GM23248 (cell line): ENCODE measurements at regions not wholly inside any gene's neighbourhood (a gene's known extent, or its start where the extent isn't known, plus 50 kb on each side); places are given as distances from the start of the nearest gene placed in this dataset. TPM values are rescaled to one million over a fixed set of nuclear protein-coding genes. Genes with fewer than 3 reads are reported as not detected.

Experiments used
- DNase-seq: peaks from one replicate; pipeline ENCODE4 v3.0.0-alpha.2; 2015
- H2AFZ ChIP-seq: fragments of 200-600 bp; sonication (generic); 2 replicates; pipeline ENCODE4 v1.6.1; 2016; ENCODE audit warnings: antibody characterized with exemption
- H3F3A ChIP-seq: fragments of 200-600 bp; sonication (generic); 2 replicates; pipeline ENCODE4 v1.6.1; 2016; ENCODE audit warnings: mild to moderate bottlenecking, antibody characterized with exemption, mixed run types; ENCODE audit not compliant: insufficient read depth
- H3K27ac ChIP-seq: fragments of 200-600 bp; sonication (generic); 2 replicates; pipeline ENCODE4 v1.5.1; 2016; ENCODE audit warnings: mild to moderate bottlenecking
- H3K27me3 ChIP-seq: fragments of 200-600 bp; sonication (generic); replicated peaks from 2 replicates; pipeline ENCODE4 v1.6.1; 2016; ENCODE audit warnings: mild to moderate bottlenecking; ENCODE audit not compliant: insufficient read depth
- H3K36me3 ChIP-seq: fragments of 200-600 bp; sonication (generic); 2 replicates; pipeline ENCODE4 v1.6.1; 2016; ENCODE audit warnings: low read depth, mild to moderate bottlenecking
- H3K4me1 ChIP-seq: fragments of 200-600 bp; sonication (generic); 2 replicates; pipeline ENCODE4 v1.6.1; 2016; ENCODE audit warnings: mild to moderate bottlenecking; ENCODE audit not compliant: insufficient read depth
- H3K4me2 ChIP-seq: fragments of 200-600 bp; sonication (generic); one replicate; pipeline ENCODE4 v1.6.1; 2016; ENCODE audit warnings: mild to moderate bottlenecking; ENCODE audit not compliant: unreplicated experiment
- H3K4me3 ChIP-seq: fragments of 200-600 bp; sonication (generic); 2 replicates; pipeline ENCODE4 v1.5.1; 2016; ENCODE audit warnings: mild to moderate bottlenecking
- H3K79me2 ChIP-seq: fragments of 200-600 bp; sonication (generic); 2 replicates; pipeline ENCODE4 v1.6.1; 2016; ENCODE audit warnings: mild to moderate bottlenecking; ENCODE audit not compliant: insufficient read depth
- H3K9ac ChIP-seq: fragments of 200-600 bp; sonication (generic); 2 replicates; pipeline ENCODE4 v1.6.1; 2016; ENCODE audit warnings: mild to moderate bottlenecking
- H3K9me2 ChIP-seq: fragments of 200-600 bp; sonication (generic); 2 replicates; pipeline ENCODE4 v1.6.1; 2016; ENCODE audit warnings: mixed run types, mild to moderate bottlenecking, moderate library complexity; ENCODE audit not compliant: insufficient read depth
- H3K9me3 ChIP-seq: fragments of 200-600 bp; sonication (generic); one replicate; pipeline ENCODE4 v1.6.1; 2017; ENCODE audit warnings: low read depth
- H4K20me1 ChIP-seq: fragments of 200-600 bp; sonication (generic); 2 replicates; pipeline ENCODE4 v1.6.0; 2016; ENCODE audit not compliant: insufficient read depth
- EZH2 ChIP-seq: fragments of 200-600 bp; sonication (generic); IDR thresholded peaks from 2 replicates; pipeline ENCODE4 v1.6.1; 2018; ENCODE audit warnings: antibody characterized with exemption, mild to moderate bottlenecking; ENCODE audit not compliant: insufficient read depth, poor library complexity, severe bottlenecking
- EZH2phosphoT487 ChIP-seq: fragments of 200-600 bp; sonication (generic); IDR thresholded peaks from 2 replicates; pipeline ENCODE4 v1.6.1; 2018; ENCODE audit warnings: antibody characterized with exemption, moderate library complexity, mild to moderate bottlenecking, low read depth; ENCODE audit not compliant: insufficient read depth
- WGBS, 2 experiments: methylation state at CpG; one replicate each; pipeline ENCODE4 v1.1.6; 2015 to 2017; ENCODE audit warnings: low lambda C conversion rate in 2 of 2, low coverage in 1 of 2; ENCODE audit errors: missing lambda C conversion rate in 2 of 2; 5-methylcytosine and 5-hydroxymethylcytosine counted together
- in situ Hi-C: fragments of 300-500 bp; cut with MboI; formaldehyde crosslinking; loops from 2 replicates; pipeline ENCODE4 v1.15.0; 2020
- microRNA-seq: library from miRNA; unstranded; fragments of <30 nt; microRNA quantifications from one replicate; pipeline ENCODE4, GENCODE V29; 2016; ENCODE audit warnings: borderline number of aligned reads
- small RNA-seq: library from RNA; depleted of rRNA; stranded (forward); fragments of <200 nt; gene quantifications from one replicate; pipeline ENCODE3, GENCODE V24; 2014; ENCODE audit warnings: low read depth, low replicate concordance

DNA sequence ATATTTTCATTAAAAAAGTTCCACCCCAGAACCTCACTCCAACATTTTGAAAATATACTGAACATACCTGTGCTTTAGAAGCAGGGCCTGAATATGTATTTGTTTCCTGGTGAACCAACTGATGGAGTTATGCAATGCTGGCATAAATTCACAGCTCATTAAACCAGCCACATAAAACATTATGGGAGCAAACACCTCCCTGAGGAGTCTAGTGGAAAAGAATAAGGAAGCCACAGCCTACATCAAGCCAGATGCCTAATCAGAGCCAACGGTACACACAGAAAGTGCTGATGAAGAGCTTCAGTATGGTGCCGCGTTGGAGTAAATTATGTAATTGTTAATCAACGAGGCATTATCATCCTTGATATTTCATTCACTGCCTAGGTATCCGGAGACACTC is 199.5 kb downstream of the AJAP1 start:
- Histone ChIP-seq H3K27me3 (no peaks in the 10 kb centered on the region), H3K4me3 (no peak overlapping the region), H3K4me2 (no peak overlapping the region), H3K4me1 (no peaks in the 10 kb centered on the region), H3K9me3 (no peaks in the 10 kb centered on the region), H3K79me2 (no peaks in the 10 kb centered on the region), H3K9me2 (no peaks in the 10 kb centered on the region), H3K9ac (no peak overlapping the region), H3K36me3 (no peaks in the 10 kb centered on the region), H2AFZ (no peak overlapping the region), H3K27ac (no peak overlapping the region), H4K20me1 (no peaks in the 10 kb centered on the region), H3F3A (no peaks in the 10 kb centered on the region)
- in situ Hi-C loops: no loop called here
- WGBS, 2 experiments: 31% methylated on average over 5 of the region's 5 CpGs
- DNase-seq: no peak
- no peak for TF ChIP-seq EZH2
- TF ChIP-seq EZH2phosphoT487: no peak

DNA sequence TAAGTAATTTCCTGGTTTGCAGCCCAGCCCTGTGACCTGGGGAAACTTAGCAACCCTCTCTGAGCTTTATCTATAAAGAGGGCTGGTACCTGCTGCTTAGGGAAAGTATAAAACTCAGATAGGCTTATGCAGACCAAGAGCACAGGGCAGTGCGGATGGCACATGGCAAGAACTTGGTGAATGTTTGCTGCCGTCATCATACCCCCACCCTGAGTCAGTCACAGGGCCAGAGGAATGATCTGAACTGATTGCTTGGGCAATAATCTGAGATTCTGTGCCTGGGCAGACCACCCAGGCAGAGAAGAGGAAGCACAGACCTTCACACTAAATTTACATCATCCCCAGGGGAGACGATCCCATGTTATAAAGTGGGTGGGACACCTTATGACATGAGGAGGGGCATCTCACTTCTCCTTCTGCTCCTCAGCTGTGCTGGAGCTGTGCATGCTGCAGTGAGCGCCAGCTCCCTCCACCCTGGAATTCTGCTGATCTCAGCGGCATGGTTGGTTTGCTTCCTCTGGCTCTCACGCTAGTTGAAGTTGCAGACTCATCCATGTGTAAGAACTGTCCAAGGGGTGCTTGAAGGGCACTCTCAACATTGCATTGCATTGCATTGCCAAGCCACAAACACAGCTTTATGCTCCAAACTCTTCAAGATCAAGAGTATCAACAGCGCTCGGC is 197.1 kb downstream of the AJAP1 start:
- Histone ChIP-seq H3K36me3 (no peaks in the 10 kb centered on the region), H3K9me3 (no peaks in the 10 kb centered on the region), H3K4me1 (no peaks in the 10 kb centered on the region), H3K4me2 (no peak overlapping the region), H3K4me3 (no peak overlapping the region), H3F3A (no peaks in the 10 kb centered on the region), H3K27ac (no peak overlapping the region), H4K20me1 (no peaks in the 10 kb centered on the region), H3K79me2 (no peaks in the 10 kb centered on the region), H3K9ac (no peak overlapping the region), H3K27me3 (no peaks in the 10 kb centered on the region), H3K9me2 (no peaks in the 10 kb centered on the region), H2AFZ (no peak overlapping the region)
- TF ChIP-seq EZH2: no peak
- TF ChIP-seq EZH2phosphoT487: no peak
- 1 to 2% methylated on average over 7 to 8 of the region's 8 CpGs for WGBS, 2 experiments
- in situ Hi-C loops: no loop called here
- DNase-seq: no peak

DNA sequence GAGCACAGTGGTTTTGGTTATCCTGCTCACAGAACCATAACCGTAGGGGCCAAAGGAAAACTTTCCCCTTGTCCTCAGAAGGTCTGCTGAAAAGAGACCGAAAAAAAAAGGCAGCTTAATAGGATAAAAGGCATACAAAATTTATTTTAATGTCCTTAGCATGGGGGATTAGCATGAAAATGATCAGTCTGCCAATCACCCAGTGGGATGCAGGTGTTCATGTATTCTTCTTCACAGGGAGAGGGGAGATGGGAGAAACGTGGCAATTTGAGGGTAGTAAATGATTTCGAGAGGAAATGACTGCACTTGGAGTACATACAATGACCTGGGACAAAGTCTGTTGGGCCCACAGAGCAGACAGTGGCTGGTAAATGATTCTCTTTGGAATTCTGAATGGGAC is 194.0 kb downstream of the AJAP1 start:
- Histone ChIP-seq H3K4me3 (no peak overlapping the region), H3K79me2 (no peaks in the 10 kb centered on the region), H3K9ac (no peak overlapping the region), H3K36me3 (no peaks in the 10 kb centered on the region), H3K4me2 (no peak overlapping the region), H3K9me3 (no peaks in the 10 kb centered on the region), H3K9me2 (no peaks in the 10 kb centered on the region), H3K27me3 (no peaks in the 10 kb centered on the region), H4K20me1 (no peaks in the 10 kb centered on the region), H2AFZ (no peak overlapping the region), H3K4me1 (no peaks in the 10 kb centered on the region), H3K27ac (no peak overlapping the region), H3F3A (no peaks in the 10 kb centered on the region)
- TF ChIP-seq EZH2 (no peak), EZH2phosphoT487 (no peak)
- no peak for DNase-seq
- in situ Hi-C loops: no loop called here
- 3 to 6% methylated on average over 4 of the region's 4 CpGs for WGBS, 2 experiments

DNA sequence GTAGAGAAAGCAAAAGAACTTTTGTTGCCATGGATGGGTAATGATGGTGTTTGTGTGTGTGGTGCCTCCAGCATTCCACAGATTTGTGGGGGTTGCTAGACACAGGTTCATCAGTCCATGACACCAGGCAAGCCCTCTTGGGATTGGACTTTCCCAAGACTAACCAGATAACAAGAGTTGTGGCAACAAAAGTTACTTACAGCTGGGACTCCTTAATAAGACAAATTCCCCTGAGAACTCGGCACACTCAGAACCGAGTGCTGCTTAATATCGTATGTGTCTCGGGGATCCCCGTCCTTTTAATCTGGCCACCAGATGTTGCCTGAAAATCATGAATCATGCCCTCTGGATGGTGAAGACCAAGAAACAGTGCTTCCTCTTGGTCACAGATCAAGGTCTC is 193.3 kb downstream of the AJAP1 start:
- H4K20me1 ChIP-seq: no peaks in the 10 kb centered on the region
- no peaks in the 10 kb centered on the region for H3K9me3 ChIP-seq
- H3K79me2 ChIP-seq: no peaks in the 10 kb centered on the region
- H3F3A ChIP-seq: no peaks in the 10 kb centered on the region
- no peak overlapping the region for H3K27ac ChIP-seq
- H3K4me2 ChIP-seq: no peak overlapping the region
- in situ Hi-C loops: no loop called here
- H3K36me3 ChIP-seq: no peaks in the 10 kb centered on the region
- H3K4me3 ChIP-seq: no peak overlapping the region
- H2AFZ ChIP-seq: no peak overlapping the region
- DNase-seq: no peak
- H3K27me3 ChIP-seq: no peaks in the 10 kb centered on the region
- WGBS, 2 experiments: 0 to 9% methylated on average over 5 of the region's 5 CpGs
- no peaks in the 10 kb centered on the region for H3K4me1 ChIP-seq
- TF ChIP-seq EZH2phosphoT487 (no peak), EZH2 (no peak)
- no peaks in the 10 kb centered on the region for H3K9me2 ChIP-seq
- no peak overlapping the region for H3K9ac ChIP-seq

Small RNA genes in the stretch of these regions (microRNA-seq; reads per million reads assigned to microRNA genes)
- not detected for gene MIR4417

Small RNA genes in the stretch of these regions (small RNA-seq; reads per million reads assigned to genes)
- not detected for gene MIR4417
